HG03457 (cell line): ENCODE measurements at regions not wholly inside any gene's neighbourhood (a gene's known extent, or its start where the extent isn't known, plus 50 kb on each side); places are given as distances from the start of the nearest gene placed in this dataset.

Source experiments
- ATAC-seq: cut with Tn5 transposase; IDR thresholded peaks from one replicate; pipeline ENCODE4 v1.9.1; 2021; ENCODE audit warnings: moderate number of reproducible peaks; ENCODE audit not compliant: unreplicated experiment

DNA sequence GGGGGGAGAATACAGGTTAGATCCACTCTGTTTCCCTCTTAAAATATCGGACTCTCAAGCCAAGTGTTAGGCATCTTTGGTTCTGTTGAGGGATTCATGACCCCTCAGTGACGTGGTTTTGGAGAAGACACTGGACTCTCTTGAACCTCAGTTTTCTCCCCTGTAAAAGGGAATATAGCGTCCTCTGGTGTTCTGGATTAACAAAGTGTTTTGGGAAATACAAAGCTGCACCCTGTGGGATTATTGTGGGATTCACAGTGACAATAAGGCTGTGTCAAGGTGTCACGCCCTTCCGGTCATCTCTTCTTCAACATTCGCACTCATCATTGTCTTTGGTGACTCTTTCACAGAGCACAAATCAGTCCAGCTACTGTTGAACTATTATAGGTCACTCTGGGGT lies 139.0 kb downstream of the IRX1 start:
- no peak for ATAC-seq

DNA sequence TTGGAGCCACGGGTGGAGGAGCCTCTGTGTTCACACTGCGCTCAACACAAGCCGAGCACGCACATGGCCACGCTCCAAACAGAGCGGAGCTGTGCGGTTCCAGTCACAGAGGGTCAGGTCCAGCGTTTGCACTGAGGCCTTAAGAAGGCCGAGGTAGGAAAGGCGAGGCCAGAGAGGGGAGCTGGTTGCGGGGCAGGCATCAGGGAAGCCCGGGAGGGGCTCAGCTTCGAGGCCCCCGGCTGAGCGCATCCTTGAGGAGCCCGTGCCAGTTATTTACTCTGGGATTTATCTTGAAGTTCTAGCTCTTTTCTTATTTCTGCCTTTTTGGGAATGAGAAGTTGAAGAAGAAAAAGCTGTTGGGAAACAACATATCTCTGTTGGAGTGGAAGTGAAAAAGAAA lies 140.8 kb downstream of the IRX1 start:
- ATAC-seq, result no peak

DNA sequence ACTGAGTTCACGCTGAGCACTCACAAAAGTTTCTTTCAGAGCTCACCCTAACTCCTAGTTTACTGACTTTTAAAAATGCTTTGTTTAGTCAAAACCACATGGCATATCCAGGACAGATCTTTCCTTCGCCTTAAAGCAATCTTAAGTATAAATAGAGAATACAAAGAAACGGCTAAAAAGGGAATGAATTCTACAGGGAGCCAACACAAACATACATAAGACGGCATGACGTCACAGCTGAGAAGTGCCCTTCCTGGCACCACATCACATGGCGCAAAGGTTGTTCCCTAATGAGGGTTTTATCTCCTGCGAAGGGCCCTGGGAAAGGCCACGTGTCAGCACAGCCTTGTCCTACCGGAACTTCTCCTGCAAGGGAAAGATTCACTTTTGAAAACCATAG lies 141.3 kb downstream of the IRX1 start:
- ATAC-seq, result no peak

GRCh38 chr5:3738919-3739318 lies 143.3 kb downstream of the IRX1 start:
- ATAC-seq, result no peak

DNA sequence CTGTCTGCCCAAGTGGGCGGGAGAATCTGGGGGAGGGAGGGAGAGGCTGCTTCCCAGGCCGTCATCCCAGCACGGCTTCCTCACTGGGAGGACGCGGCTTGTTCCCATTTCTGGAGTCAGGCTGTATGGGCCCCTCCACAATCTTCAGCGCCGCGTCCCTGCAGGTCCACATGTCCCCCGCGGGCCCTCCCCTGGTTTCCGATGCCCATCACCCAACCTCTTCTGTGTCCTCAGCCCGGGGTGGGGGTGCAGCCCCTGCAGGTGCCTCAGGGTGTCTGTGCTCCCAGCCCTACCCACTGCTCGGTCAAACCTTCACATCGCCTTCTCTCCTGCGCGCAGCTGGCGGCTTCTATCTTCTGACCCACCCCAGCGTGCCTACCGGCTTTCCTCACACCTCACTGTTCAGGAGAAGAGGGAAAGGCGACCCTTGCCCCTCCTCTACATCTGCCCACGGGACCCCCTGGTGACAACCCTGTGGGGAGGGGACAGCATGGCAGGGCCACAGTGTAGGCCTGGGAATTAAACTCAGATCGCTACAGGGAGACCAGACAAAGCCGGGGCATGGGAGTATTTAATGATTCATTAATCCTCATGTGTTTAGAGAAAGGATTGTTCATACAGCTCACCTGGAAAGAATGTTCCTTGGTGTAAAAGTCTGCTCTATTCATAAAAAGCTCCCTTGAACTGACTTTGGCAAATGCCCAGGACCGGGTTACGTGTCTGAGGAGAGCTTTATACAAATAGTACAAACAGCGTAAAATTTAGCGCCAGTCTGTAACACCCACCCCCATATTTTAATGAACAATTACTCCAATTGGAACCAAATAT lies 145.1 kb downstream of the IRX1 start:
- ATAC-seq, result no peak

DNA sequence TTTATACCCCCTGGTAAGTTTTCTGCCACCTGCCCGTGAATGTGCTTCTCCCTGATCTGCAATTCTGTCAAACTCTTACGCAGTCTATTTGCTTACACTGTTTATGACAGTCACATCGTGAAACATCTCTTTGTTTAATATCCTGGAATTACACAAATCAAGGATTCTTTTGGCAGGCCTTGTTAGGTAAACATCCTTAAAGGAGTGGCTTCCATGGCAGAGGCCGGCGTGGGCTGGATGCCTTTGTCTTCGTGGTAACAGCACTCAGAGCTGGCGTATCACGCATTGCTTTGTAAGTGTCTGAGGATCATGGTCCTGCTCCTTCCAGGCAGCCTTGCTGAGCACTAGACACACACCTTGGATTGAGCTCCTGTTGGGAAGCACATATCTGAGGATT lies 145.7 kb downstream of the IRX1 start:
- ATAC-seq, result no peak

- ATAC-seq, result no peak
These were observed 147.1 kb downstream of the IRX1 start for GRCh38 chr5:3742750-3743149.

DNA sequence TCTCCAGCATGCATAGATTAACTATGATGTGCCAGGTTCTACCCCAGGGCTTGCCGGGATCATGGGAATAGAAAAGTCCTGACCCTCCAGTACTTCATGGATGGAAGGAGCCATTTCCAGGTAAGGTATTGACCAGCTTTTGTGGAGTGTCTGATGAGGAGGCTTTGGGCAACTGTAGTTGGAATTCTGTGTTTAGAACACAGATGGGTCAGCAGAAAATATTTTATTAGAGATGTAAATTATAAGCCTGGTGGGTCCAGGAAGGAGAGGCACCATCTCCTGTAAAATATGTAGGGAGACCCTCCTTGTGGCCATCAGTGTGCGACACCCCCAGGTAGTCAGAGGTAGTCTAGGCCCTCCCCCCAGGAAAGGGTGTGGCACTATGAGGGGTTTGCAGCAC lies 156.2 kb downstream of the IRX1 start:
- ATAC-seq, result no peak

DNA sequence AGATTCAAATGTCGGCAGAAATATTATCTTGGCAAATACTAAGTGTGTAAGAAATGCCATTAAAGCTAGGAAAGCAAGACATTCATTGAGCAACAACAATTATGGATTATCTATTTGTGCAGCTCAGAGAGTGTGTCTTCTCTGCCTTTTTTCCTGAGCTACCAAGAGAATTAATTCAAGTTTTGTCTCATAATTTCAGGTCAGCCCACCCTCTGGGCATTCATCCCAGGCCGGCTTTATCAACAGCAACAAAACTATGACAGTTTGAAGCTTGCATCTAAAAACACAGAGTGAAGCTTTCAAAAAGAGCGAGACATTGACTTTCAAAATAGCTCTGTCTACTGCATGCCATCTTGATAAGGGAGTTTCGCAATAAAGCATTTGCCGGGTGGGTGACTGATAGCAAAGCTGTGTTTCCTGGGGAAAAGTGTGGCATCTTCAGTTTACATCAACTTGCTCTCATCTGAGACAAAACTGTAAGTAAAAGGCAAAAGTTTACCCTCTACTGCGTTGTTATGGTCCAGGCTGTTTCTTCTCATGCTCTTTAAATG lies 182.4 kb downstream of the IRX1 start:
- ATAC-seq, result no peak

DNA sequence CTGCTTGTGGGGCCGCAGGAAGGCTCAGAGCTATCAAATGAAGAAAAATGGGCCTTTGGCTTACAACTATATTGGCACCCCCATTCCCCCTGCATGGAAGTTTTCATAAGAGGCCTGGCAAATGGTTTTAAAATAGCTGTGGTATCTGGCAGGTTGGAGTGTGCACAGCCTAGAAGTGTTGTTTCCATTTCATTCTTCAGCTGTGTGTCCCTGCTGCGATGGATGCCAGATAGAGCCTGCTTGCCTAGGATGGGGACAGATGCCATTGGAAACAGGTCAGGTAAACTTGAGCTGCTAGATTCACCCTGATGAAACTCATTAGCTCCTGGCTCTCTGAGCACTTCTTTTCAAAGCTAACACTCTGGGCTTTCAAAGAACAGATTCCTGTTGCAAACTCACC lies 183.3 kb downstream of the IRX1 start:
- no peak for ATAC-seq

GRCh38 chr5:3780278-3780677 lies 184.6 kb downstream of the IRX1 start:
- ATAC-seq, result no peak

DNA sequence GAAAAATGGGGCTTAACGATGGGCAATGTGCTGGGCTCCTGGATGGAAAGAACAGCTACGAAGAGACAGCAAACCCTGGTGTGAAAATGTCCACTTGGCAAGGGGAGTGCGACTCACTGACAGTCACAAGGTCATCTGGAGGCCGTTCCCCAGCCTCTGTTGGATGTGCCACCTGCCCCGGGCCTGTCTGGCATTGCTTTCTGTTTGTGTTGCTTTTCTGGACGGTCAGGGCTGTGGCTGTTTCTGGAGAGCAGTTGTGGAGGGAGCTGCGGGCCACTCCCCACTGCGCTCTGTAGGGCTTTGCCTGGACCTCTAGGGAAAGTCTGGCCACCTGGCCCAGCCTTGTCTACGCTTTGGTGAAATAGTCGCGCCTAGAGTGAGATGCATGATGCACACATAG lies 185.3 kb downstream of the IRX1 start:
- no peak for ATAC-seq

DNA sequence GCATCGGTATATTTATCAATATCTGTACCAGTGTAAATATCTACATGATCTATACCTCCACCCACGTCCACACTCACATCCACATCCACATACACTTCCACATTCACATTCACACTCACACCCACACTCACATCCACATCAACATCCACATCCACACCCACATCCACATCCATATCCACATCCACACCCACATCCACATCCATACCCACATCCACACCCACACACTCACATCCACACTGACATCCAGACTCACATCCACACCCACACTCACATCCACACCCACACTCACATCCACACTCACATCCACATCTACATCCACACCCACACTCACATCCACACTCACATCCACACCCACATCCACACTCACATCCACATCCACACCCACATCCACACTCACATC lies 189.2 kb downstream of the IRX1 start:
- no peak for ATAC-seq

DNA sequence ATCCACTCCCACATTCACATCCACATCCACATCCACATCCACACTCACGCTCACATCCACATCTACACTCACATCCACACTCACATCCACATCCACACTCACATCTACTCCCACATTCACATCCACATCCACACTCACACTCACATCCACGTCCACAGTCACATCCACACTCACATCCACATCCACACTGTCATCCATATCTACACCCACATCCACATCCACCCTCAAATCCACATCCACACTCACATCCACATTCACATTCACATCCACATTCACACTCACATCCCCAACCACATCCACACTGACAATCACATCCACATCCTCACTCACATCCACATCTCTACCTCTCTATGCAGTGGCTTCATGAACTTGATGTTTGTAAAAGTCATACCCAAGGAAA lies 190.5 kb downstream of the IRX1 start:
- no peak for ATAC-seq

GRCh38 chr5:3786891-3787430 lies 191.3 kb downstream of the IRX1 start:
- ATAC-seq, result no peak

DNA sequence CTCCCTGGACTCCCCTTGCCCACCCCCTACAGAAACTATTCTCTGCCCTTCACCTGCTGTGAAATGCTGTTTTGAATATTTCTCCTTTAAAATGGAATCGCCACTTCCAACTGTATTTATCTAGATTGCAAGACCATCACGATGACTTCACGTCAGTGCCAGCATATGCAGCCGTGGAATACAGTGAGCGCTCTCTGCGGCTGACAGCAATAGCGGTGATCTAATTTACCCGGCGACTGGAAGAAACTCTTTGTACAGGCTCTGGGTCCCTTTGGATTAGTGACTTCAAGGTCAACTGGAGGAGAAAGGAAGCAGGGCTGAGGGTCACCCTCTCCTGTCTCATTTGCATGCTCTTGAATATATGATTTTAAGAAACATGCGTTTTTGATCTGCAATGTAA lies 192.0 kb downstream of the IRX1 start:
- ATAC-seq, result no peak

- no peak for ATAC-seq
These were observed 194.0 kb downstream of the IRX1 start for GRCh38 chr5:3789519-3790193.

- no peak for ATAC-seq
These were observed 197.5 kb downstream of the IRX1 start for GRCh38 chr5:3793162-3793561.

GRCh38 chr5:3794611-3795010 lies 199.0 kb downstream of the IRX1 start:
- no peak for ATAC-seq

DNA sequence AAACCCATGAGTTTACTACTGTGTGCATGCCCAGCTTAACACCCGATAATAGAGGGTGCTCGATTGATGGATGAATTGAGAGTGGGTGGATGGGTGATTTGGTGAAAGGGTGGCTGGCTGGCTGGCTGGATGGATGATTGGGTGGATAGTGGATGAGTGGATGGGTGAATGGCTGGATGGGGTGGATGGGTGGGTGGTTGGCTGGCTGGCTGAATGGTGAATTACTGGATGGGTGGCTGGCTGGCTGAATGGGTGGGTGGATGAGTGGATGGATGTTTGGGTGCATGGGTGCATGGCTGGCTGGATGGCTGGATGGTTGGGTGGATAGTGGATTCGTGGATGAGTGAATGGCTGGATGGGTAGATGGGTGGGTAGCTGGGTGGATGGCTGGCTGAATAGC lies 201.1 kb downstream of the IRX1 start:
- no peak for ATAC-seq

DNA sequence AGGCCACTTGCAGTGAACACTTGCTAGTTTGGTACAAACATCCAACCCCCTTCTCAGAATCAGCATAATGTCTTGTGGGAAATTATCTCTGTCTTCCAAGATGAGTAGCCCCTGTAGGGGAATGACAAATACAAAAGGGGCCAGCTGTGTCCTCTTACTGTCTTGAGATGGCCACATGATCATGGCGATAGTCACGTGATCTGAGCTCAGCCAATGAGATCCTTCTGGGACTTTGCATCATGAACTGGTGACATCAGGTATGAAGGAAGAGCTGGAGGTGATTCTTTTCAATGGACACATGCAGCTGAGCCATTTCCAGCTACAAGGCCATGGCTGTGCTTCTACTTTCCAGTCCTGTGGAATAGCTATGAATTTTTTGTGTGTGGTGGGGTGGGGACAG lies 206.3 kb downstream of the IRX1 start:
- no peak for ATAC-seq

DNA sequence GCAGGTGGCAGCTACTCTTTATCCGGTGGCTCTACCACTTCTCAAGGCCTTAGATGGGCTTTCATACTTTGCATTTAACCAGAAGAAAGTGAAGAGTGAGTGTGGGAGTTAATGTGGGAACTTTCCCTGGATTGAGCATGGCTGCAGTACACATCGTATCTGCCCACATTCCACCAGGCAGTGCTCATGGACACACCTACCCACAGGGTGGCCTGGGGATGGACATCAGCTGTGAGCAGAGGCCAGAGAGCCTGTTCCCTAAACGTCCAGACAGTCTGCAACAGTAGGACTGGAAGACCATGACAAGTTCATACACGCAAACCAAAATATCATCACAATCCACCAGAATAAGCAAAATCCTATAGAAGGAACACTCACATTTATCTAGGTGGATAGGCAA lies 213.8 kb downstream of the IRX1 start:
- no peak for ATAC-seq
